ENCODE measurements at regions not wholly inside any gene's neighbourhood (a gene's known extent, or its start where the extent isn't known, plus 50 kb on each side); places are given as distances from the start of the nearest gene placed in this dataset.

- no peak for DNase-seq (ENCODE audit: unreplicated experiment)
- ChIA-PET CTCF (interaction anchor here (0.6 to 1.1 kb wide), 3 partner anchors 14 to 149 kb away, joined by 3 to 5 read pairs (median 3); no protein-coding TSS in a partner anchor), POLR2A (interaction anchor here (0.7 kb wide), 1 partner anchor 365 kb away, joined by 3 read pairs; no protein-coding TSS in a partner anchor)
- intact Hi-C loops (cut with micrococcal nuclease) = no loop called here
- no peaks in the 10 kb centered on the region for H3K4me1 Mint-ChIP-seq (ENCODE audit: insufficient read depth, unreplicated experiment)
- H3K4me3 Mint-ChIP-seq (ENCODE audit: unreplicated experiment) = no peak overlapping the region
- H3K9me3 Mint-ChIP-seq (ENCODE audit: unreplicated experiment) = no peaks in the 10 kb centered on the region
- H3K27me3 Mint-ChIP-seq (ENCODE audit: insufficient read depth, unreplicated experiment) = peaks cover 100% of the 10 kb centered on the region
- no peak for TF ChIP-seq CTCF (IDR thresholded peaks at IDR 0.05; ENCODE audit: unreplicated experiment)
- peaks cover 6% of the 10 kb centered on the region for H3K36me3 Mint-ChIP-seq (ENCODE audit: insufficient read depth, unreplicated experiment)
- no peak overlapping the region for H3K27ac Mint-ChIP-seq (ENCODE audit: low read depth, unreplicated experiment)
- BruUV-seq (replicated peaks) = no TSS peak
These were observed 134.5 kb downstream of the RPS12 start for GRCh38 chr6:132948889-132949288.

GRCh38 chr6:132950566-132950965 lies 136.2 kb downstream of the RPS12 start:
- no TSS peak for BruUV-seq (replicated peaks)
- CTCF ChIA-PET = interaction anchor here (1.1 to 4.1 kb wide), 2 partner anchors 12 to 89 kb away, joined by 6 to 16 read pairs; no protein-coding TSS in a partner anchor
- H3K4me3 Mint-ChIP-seq (ENCODE audit: unreplicated experiment) = no peak overlapping the region
- POLR2A ChIA-PET = no interaction called here
- H3K36me3 Mint-ChIP-seq (ENCODE audit: insufficient read depth, unreplicated experiment) = peaks cover under 1% of the 10 kb centered on the region
- peaks cover 100% of the 10 kb centered on the region for H3K27me3 Mint-ChIP-seq (ENCODE audit: insufficient read depth, unreplicated experiment)
- intact Hi-C loops (cut with micrococcal nuclease) = no loop called here
- no peaks in the 10 kb centered on the region for H3K9me3 Mint-ChIP-seq (ENCODE audit: unreplicated experiment)
- no peaks in the 10 kb centered on the region for H3K4me1 Mint-ChIP-seq (ENCODE audit: insufficient read depth, unreplicated experiment)
- TF ChIP-seq CTCF (IDR thresholded peaks at IDR 0.05; ENCODE audit: unreplicated experiment) = no peak
- DNase-seq (ENCODE audit: unreplicated experiment) = no peak
- H3K27ac Mint-ChIP-seq (ENCODE audit: low read depth, unreplicated experiment) = no peak overlapping the region

GRCh38 chr6:132952031-132952867 lies 137.9 kb downstream of the RPS12 start:
- ChIA-PET CTCF (interaction anchor here (0.8 to 4.1 kb wide), 2 partner anchors 11 to 598 kb away, joined by 4 to 16 read pairs; no protein-coding TSS in a partner anchor), POLR2A (interaction anchor here (0.5 to 0.6 kb wide), 2 partner anchors 21 to 138 kb away, joined by 4 to 5 read pairs; partner anchors contain the start of gene RPS12)
- peaks cover 100% of the 10 kb centered on the region for H3K27me3 Mint-ChIP-seq (ENCODE audit: insufficient read depth, unreplicated experiment)
- DNase-seq (ENCODE audit: unreplicated experiment) = no peak
- H3K36me3 Mint-ChIP-seq (ENCODE audit: insufficient read depth, unreplicated experiment) = no peaks in the 10 kb centered on the region
- intact Hi-C loops (cut with micrococcal nuclease) = no loop called here
- BruUV-seq (replicated peaks) = no TSS peak
- no peak overlapping the region for H3K27ac Mint-ChIP-seq (ENCODE audit: low read depth, unreplicated experiment)
- no peak overlapping the region for H3K4me3 Mint-ChIP-seq (ENCODE audit: unreplicated experiment)
- no peaks in the 10 kb centered on the region for H3K4me1 Mint-ChIP-seq (ENCODE audit: insufficient read depth, unreplicated experiment)
- no peak for TF ChIP-seq CTCF (IDR thresholded peaks at IDR 0.05; ENCODE audit: unreplicated experiment)
- no peaks in the 10 kb centered on the region for H3K9me3 Mint-ChIP-seq (ENCODE audit: unreplicated experiment)

GRCh38 chr6:132952986-132953385 lies 138.6 kb downstream of the RPS12 start:
- peaks cover 100% of the 10 kb centered on the region for H3K27me3 Mint-ChIP-seq (ENCODE audit: insufficient read depth, unreplicated experiment)
- no peak for DNase-seq (ENCODE audit: unreplicated experiment)
- no peak overlapping the region for H3K4me3 Mint-ChIP-seq (ENCODE audit: unreplicated experiment)
- ChIA-PET POLR2A (no interaction called here), CTCF (interaction anchor here (4.1 kb wide), 1 partner anchor 10 kb away, joined by 16 read pairs; no protein-coding TSS in a partner anchor)
- H3K4me1 Mint-ChIP-seq (ENCODE audit: insufficient read depth, unreplicated experiment) = no peaks in the 10 kb centered on the region
- intact Hi-C loops (cut with micrococcal nuclease) = no loop called here
- no peaks in the 10 kb centered on the region for H3K36me3 Mint-ChIP-seq (ENCODE audit: insufficient read depth, unreplicated experiment)
- TF ChIP-seq CTCF (IDR thresholded peaks at IDR 0.05; ENCODE audit: unreplicated experiment) = no peak
- H3K27ac Mint-ChIP-seq (ENCODE audit: low read depth, unreplicated experiment) = no peak overlapping the region
- H3K9me3 Mint-ChIP-seq (ENCODE audit: unreplicated experiment) = no peaks in the 10 kb centered on the region
- BruUV-seq (replicated peaks) = no TSS peak

Data from MCF 10A (cell line).